Loucy (cell line): ENCODE measurements at regions not wholly inside any gene's neighbourhood (a gene's known extent, or its start where the extent isn't known, plus 50 kb on each side); places are given as distances from the start of the nearest gene placed in this dataset.

Experiments used
- H2AFZ ChIP-seq: fragments of 200-600 bp; sonication (generic); 2 replicates; pipeline ENCODE4 v1.6.0; 2016; ENCODE audit warnings: antibody characterized with exemption, mild to moderate bottlenecking, low read length, moderate library complexity
- H3F3A ChIP-seq: fragments of 200-600 bp; 2 replicates; pipeline ENCODE4 v1.6.0; 2016; ENCODE audit warnings: antibody characterized with exemption, low read depth, mild to moderate bottlenecking
- H3K27me3 ChIP-seq: fragments of 200-600 bp; sonication (generic); 2 replicates; pipeline ENCODE4 v1.6.1; 2014; ENCODE audit warnings: low read length, mild to moderate bottlenecking; ENCODE audit not compliant: insufficient read depth, poor library complexity, severe bottlenecking
- H3K36me3 ChIP-seq: fragments of 200-600 bp; sonication (generic); 2 replicates; pipeline ENCODE4 v1.6.1; 2016; ENCODE audit warnings: low read length; ENCODE audit not compliant: insufficient read depth
- H3K4me1 ChIP-seq: fragments of 200-600 bp; sonication (generic); 2 replicates; pipeline ENCODE4 v1.5.1; 2014; ENCODE audit warnings: low read length, mild to moderate bottlenecking; ENCODE audit not compliant: insufficient read depth, poor library complexity, severe bottlenecking
- H3K4me2 ChIP-seq: fragments of 200-600 bp; sonication (generic); 2 replicates; pipeline ENCODE4 v1.6.0; 2014; ENCODE audit warnings: antibody characterized with exemption, low read length, low read depth, mild to moderate bottlenecking; ENCODE audit not compliant: poor library complexity, severe bottlenecking
- H3K4me3 ChIP-seq: fragments of 200-600 bp; sonication (generic); 2 replicates; pipeline ENCODE4 v1.5.1; 2014; ENCODE audit warnings: low read length, mild to moderate bottlenecking, mixed read lengths; ENCODE audit not compliant: poor library complexity, severe bottlenecking
- H3K79me2 ChIP-seq: fragments of 200-600 bp; sonication (generic); 2 replicates; pipeline ENCODE4 v1.6.1; 2014; ENCODE audit warnings: low read length; ENCODE audit not compliant: insufficient read depth
- H3K9ac ChIP-seq: fragments of 200-600 bp; sonication (generic); 2 replicates; pipeline ENCODE4 v1.6.0; 2014; ENCODE audit warnings: mild to moderate bottlenecking, low read depth, low read length, moderate library complexity; ENCODE audit not compliant: poor library complexity, severe bottlenecking
- H3K9me2 ChIP-seq: fragments of 200-600 bp; sonication (generic); replicated peaks from 2 replicates; pipeline ENCODE4 v1.6.1; 2016; ENCODE audit warnings: low read depth, low read length, mixed read lengths
- H3K9me3 ChIP-seq: fragments of 200-600 bp; sonication (generic); 2 replicates; pipeline ENCODE4 v1.6.1; 2014; ENCODE audit warnings: mild to moderate bottlenecking, antibody characterized with exemption, low read length, low read depth; ENCODE audit not compliant: insufficient read depth
- H4K20me1 ChIP-seq: fragments of 200-600 bp; sonication (generic); 2 replicates; pipeline ENCODE4 v1.6.0; 2014; ENCODE audit warnings: antibody characterized with exemption, low read length, mild to moderate bottlenecking; ENCODE audit not compliant: insufficient read depth, poor library complexity, severe bottlenecking
- EZH2phosphoT487 ChIP-seq: fragments of 200-600 bp; IDR thresholded peaks from 2 replicates; pipeline ENCODE4 v1.6.1; 2018; ENCODE audit warnings: antibody characterized with exemption, mild to moderate bottlenecking, moderate library complexity, borderline replicate concordance
- TF ChIP-seq, protein P1 (sequence below): fragments of 200-600 bp; sonication (generic); conservative IDR thresholded peaks from 2 replicates; pipeline ENCODE4 v1.5.1; 2014; ENCODE audit warnings: mild to moderate bottlenecking, antibody characterized with exemption, low read length

DNA sequence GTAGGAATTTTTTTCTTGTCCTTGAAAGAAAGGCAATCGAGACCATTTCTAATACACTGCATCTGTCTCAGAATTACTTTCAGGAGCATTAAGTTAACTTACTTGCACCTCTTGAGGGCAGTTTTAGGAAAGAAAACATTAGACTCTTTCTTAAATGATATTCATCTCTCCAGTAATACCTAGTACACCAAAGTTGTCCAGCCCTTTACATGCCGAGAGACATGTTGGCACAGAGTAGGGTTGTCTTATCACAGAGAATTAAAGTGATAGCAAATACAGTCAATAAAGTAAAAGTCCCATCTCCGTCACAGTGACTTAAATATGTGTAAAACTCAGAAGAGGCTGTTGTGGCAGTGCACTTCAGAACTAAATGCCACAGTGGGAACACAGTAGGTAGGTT lies 154.3 kb upstream of the KCNN2 start:
- H4K20me1 ChIP-seq: no peaks in the 10 kb centered on the region
- no peak overlapping the region for H2AFZ ChIP-seq
- no peaks in the 10 kb centered on the region for H3K9me2 ChIP-seq
- H3K9me3 ChIP-seq: no peaks in the 10 kb centered on the region
- no peak overlapping the region for H3K9ac ChIP-seq
- no peaks in the 10 kb centered on the region for H3K4me1 ChIP-seq
- TF ChIP-seq, protein P1, sequence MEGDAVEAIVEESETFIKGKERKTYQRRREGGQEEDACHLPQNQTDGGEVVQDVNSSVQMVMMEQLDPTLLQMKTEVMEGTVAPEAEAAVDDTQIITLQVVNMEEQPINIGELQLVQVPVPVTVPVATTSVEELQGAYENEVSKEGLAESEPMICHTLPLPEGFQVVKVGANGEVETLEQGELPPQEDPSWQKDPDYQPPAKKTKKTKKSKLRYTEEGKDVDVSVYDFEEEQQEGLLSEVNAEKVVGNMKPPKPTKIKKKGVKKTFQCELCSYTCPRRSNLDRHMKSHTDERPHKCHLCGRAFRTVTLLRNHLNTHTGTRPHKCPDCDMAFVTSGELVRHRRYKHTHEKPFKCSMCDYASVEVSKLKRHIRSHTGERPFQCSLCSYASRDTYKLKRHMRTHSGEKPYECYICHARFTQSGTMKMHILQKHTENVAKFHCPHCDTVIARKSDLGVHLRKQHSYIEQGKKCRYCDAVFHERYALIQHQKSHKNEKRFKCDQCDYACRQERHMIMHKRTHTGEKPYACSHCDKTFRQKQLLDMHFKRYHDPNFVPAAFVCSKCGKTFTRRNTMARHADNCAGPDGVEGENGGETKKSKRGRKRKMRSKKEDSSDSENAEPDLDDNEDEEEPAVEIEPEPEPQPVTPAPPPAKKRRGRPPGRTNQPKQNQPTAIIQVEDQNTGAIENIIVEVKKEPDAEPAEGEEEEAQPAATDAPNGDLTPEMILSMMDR: no peak
- TF ChIP-seq EZH2phosphoT487: no peak
- no peak overlapping the region for H3K4me3 ChIP-seq
- H3K79me2 ChIP-seq: no peaks in the 10 kb centered on the region
- H3K27me3 ChIP-seq: no peaks in the 10 kb centered on the region
- H3F3A ChIP-seq: no peaks in the 10 kb centered on the region
- H3K4me2 ChIP-seq: no peak overlapping the region
- no peaks in the 10 kb centered on the region for H3K36me3 ChIP-seq

DNA sequence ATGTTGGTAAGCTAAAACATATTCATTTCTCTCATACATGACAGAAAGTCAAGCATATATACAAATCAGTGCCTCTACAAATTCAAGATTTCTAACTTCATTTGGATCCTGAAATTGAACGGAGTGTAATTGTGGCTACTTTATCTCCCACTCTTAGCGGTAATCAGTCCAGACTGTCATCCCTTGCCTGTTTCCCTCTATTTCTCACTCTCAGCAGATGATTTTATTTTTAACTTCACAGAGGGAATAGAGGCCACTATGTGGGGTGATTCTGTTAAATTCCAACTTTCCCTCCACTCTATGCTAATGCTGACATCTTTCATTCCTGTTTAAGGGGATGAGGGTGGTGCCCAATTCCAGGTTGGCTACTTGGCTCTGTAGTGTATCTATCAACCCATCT lies 153.8 kb upstream of the KCNN2 start:
- Histone ChIP-seq H3K4me1 (no peaks in the 10 kb centered on the region), H4K20me1 (no peaks in the 10 kb centered on the region), H3K9ac (no peak overlapping the region), H3F3A (no peaks in the 10 kb centered on the region), H2AFZ (no peak overlapping the region), H3K36me3 (no peaks in the 10 kb centered on the region), H3K9me2 (no peaks in the 10 kb centered on the region), H3K79me2 (no peaks in the 10 kb centered on the region), H3K27me3 (no peaks in the 10 kb centered on the region), H3K9me3 (no peaks in the 10 kb centered on the region), H3K4me3 (no peak overlapping the region), H3K4me2 (no peak overlapping the region)
- TF ChIP-seq, protein P1: no peak
- no peak for TF ChIP-seq EZH2phosphoT487

DNA sequence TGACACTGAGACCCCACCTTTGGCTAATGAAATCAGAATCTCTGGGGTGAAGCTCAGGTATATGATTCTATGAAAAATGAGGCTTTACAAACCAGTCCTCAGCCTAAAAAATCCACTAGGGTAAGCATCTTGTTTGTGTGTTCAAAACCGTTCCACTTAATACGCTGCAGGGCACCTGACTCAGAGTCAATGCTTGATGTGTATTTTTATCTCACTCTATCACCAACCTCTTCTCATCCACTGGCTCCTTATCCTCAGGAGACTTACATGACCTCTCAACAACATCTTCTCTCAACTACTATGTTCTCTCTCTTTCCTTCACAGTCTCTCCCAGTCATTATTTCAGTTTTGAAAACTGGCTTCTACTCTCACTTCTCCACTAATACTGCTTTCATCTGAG lies 153.3 kb upstream of the KCNN2 start:
- no peaks in the 10 kb centered on the region for H3K9me3 ChIP-seq
- no peaks in the 10 kb centered on the region for H3K36me3 ChIP-seq
- no peak overlapping the region for H3K4me2 ChIP-seq
- no peaks in the 10 kb centered on the region for H4K20me1 ChIP-seq
- no peak for TF ChIP-seq EZH2phosphoT487
- TF ChIP-seq, protein P1: no peak
- H3K9me2 ChIP-seq: no peaks in the 10 kb centered on the region
- no peak overlapping the region for H3K4me3 ChIP-seq
- no peaks in the 10 kb centered on the region for H3K4me1 ChIP-seq
- no peaks in the 10 kb centered on the region for H3F3A ChIP-seq
- H3K27me3 ChIP-seq: no peaks in the 10 kb centered on the region
- H3K79me2 ChIP-seq: no peaks in the 10 kb centered on the region
- H3K9ac ChIP-seq: no peak overlapping the region
- no peak overlapping the region for H2AFZ ChIP-seq
